CD14-positive monocyte (primary cell): ENCODE measurements at regions not wholly inside any gene's neighbourhood (a gene's known extent, or its start where the extent isn't known, plus 50 kb on each side); places are given as distances from the start of the nearest gene placed in this dataset.

Experiments used
- DNase-seq, 3 donors: peaks; one replicate each; pipeline ENCODE4 v3.0.0-alpha.2; 2011 to 2022
- H2AFZ ChIP-seq: 2 replicates; pipeline ENCODE4 v1.6.0; 2012; ENCODE audit warnings: mild to moderate bottlenecking, low read depth, low read length, inconsistent platforms; ENCODE audit not compliant: insufficient read depth, poor library complexity, severe bottlenecking
- H3K27ac ChIP-seq, 2 donors: 1 replicate in 1 of 2; 2 replicates in 1 of 2; pipeline ENCODE4 v1.5.1; 2012 to 2013; ENCODE audit warnings: low read length in 2 of 2, control low read depth in 1 of 2, inconsistent platforms in 1 of 2, low read depth in 1 of 2, mild to moderate bottlenecking in 1 of 2
- H3K27me3 ChIP-seq, 2 donors: one replicate each; pipeline versions ENCODE4 v1.6.0 to v1.6.1; 2011 to 2013; ENCODE audit warnings: low read length in 2 of 2; ENCODE audit not compliant: control insufficient read depth in 2 of 2, insufficient read depth in 2 of 2
- H3K36me3 ChIP-seq, 2 donors: replicated peaks in 1 of 2; 1 replicate in 1 of 2; 2 replicates in 1 of 2; pipeline versions ENCODE4 v1.5.1 to v1.6.1; 2012 to 2013; ENCODE audit warnings: low read length in 2 of 2, control low read depth in 1 of 2, inconsistent platforms in 1 of 2, mild to moderate bottlenecking in 1 of 2; ENCODE audit not compliant: insufficient read depth in 2 of 2, control insufficient read depth in 1 of 2
- H3K4me1 ChIP-seq, 2 donors: 1 replicate in 1 of 2; 2 replicates in 1 of 2; pipeline versions ENCODE4 v1.5.1 to v1.6.1; 2012 to 2013; ENCODE audit warnings: low read length in 2 of 2, control low read depth in 1 of 2, inconsistent platforms in 1 of 2, mild to moderate bottlenecking in 1 of 2, moderate library complexity in 1 of 2; ENCODE audit not compliant: insufficient read depth in 2 of 2, control insufficient read depth in 1 of 2
- H3K4me2 ChIP-seq: replicated peaks from 2 replicates; pipeline ENCODE3; 2012; ENCODE audit warnings: low read length, moderate library complexity, mild to moderate bottlenecking; ENCODE audit not compliant: poor library complexity, severe bottlenecking; ENCODE audit errors: extremely low read depth
- H3K4me3 ChIP-seq, 3 experiments: fragments of 200-600 bp in 1 of 3; sonication (generic) in 1 of 3; replicated peaks in 1 of 3; 1 replicate in 2 of 3; 2 replicates in 1 of 3; pipeline ENCODE4 v1.5.1; 2011 to 2013; ENCODE audit warnings: low read length in 3 of 3, mild to moderate bottlenecking in 3 of 3, control low read depth in 2 of 3, low read depth in 2 of 3, inconsistent platforms in 1 of 3, moderate library complexity in 1 of 3
- H3K79me2 ChIP-seq: 2 replicates; pipeline ENCODE4 v1.6.0; 2012; ENCODE audit warnings: mild to moderate bottlenecking, control low read depth, inconsistent platforms, low read length, moderate library complexity; ENCODE audit not compliant: insufficient read depth
- H3K9ac ChIP-seq: 2 replicates; pipeline ENCODE4 v1.6.0; 2017; ENCODE audit warnings: low read length, mild to moderate bottlenecking; ENCODE audit not compliant: insufficient read depth, poor library complexity, severe bottlenecking
- H3K9me3 ChIP-seq, 2 donors: replicated peaks in 1 of 2; 1 replicate in 1 of 2; 2 replicates in 1 of 2; pipeline versions ENCODE4 v1.5.1 to v1.6.1; 2012 to 2013; ENCODE audit warnings: low read length in 2 of 2, control low read depth in 1 of 2; ENCODE audit not compliant: control insufficient read depth in 1 of 2, insufficient read depth in 1 of 2
- H4K20me1 ChIP-seq: 2 replicates; pipeline ENCODE4 v1.6.0; 2012; ENCODE audit warnings: mild to moderate bottlenecking, low read length, control low read depth, moderate library complexity; ENCODE audit not compliant: insufficient read depth
- H3K27ac Mint-ChIP-seq, 7 donors: one replicate each; pipeline ENCODE4 v1.8.0; 2020; ENCODE audit warnings: mild to moderate bottlenecking in 7 of 7, mixed read lengths in 7 of 7, moderate library complexity in 6 of 7, inconsistent platforms in 2 of 7
- H3K27me3 Mint-ChIP-seq, 3 donors: one replicate each; pipeline ENCODE4 v1.8.0; 2021 to 2022; ENCODE audit warnings: low read depth in 3 of 3, mild to moderate bottlenecking in 3 of 3, mixed read lengths in 3 of 3, moderate library complexity in 3 of 3, inconsistent platforms in 1 of 3
- H3K36me3 Mint-ChIP-seq, 2 donors: one replicate each; pipeline ENCODE4 v1.8.0; 2020; ENCODE audit warnings: mixed read lengths in 2 of 2, inconsistent platforms in 1 of 2, mild to moderate bottlenecking in 1 of 2
- H3K4me1 Mint-ChIP-seq: one replicate; pipeline ENCODE4 v1.8.0; 2020; ENCODE audit warnings: mild to moderate bottlenecking, mixed read lengths
- H3K4me3 Mint-ChIP-seq, 2 donors: one replicate each; pipeline ENCODE4 v1.8.0; 2020; ENCODE audit warnings: mild to moderate bottlenecking in 2 of 2, mixed read lengths in 2 of 2, moderate library complexity in 1 of 2
- H3K9me3 Mint-ChIP-seq, 7 donors: one replicate each; pipeline ENCODE4 v1.8.0; 2020 to 2022; ENCODE audit warnings: mixed read lengths in 7 of 7, mild to moderate bottlenecking in 6 of 7, moderate library complexity in 6 of 7, inconsistent platforms in 2 of 7
- WGBS: methylation state at CpG from one replicate; pipeline ENCODE4 v1.1.5; 2013; ENCODE audit warnings: missing lambda C conversion rate; ENCODE audit not compliant: insufficient coverage; 5-methylcytosine and 5-hydroxymethylcytosine counted together
- intact Hi-C, 2 donors: fragments of 100-400 bp; cut with micrococcal nuclease; formaldehyde crosslinking; loops; one replicate each; pipeline versions ENCODE4 v1.15.0 to v1.15.1; 2023
- TF ChIP-seq, protein P1 (sequence below): fragments of 200-600 bp; IDR thresholded peaks from one replicate; pipeline ENCODE4 v1.8.0; 2022; ENCODE audit warnings: antibody characterized with exemption, mild to moderate bottlenecking

DNA sequence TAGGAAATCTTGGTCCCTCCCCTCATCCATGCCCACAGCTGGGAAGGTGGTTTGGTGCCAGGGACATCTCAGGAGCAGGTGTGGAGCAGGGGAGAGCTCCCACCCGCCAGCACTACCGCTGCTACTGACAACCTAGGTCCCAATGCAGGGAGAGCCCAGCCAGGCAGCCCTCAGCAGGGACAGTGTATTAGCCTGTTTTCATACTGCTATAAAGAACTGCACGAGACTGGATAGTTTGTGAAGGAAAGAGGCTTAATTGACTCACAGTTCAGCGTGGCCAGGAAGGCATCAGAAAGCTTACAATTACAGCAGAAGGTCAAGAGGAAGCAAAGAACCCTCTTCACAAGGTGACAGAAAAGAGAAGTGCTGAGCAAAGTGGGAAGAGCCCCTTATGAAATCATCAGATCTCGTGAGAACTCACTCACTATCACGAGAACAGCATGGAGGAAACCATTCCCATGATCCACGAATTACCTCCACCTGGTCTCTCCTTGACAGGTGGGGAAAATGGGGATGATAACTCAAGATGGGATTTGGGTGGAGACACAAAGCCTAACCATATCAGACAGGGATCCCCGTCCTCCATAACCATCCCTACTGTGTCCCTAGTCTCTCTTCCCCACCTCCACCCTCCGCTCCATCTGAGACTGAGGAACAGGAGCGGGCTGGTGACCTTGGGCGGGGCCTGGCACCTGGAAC is 218.6 kb downstream of the TBC1D2B start:
- Histone ChIP-seq H3K36me3 (no peaks in the 10 kb centered on the region), H2AFZ (no peak overlapping the region), H4K20me1 (no peaks in the 10 kb centered on the region), H3K4me3 (no peak overlapping the region), H3K27ac (no peak overlapping the region), H3K79me2 (no peaks in the 10 kb centered on the region), H3K27me3 (no peaks in the 10 kb centered on the region), H3K4me1 (peaks cover 0 to 6% of the 10 kb centered on the region in 2 donors), H3K9ac (no peak overlapping the region), H3K9me3 (no peaks in the 10 kb centered on the region), H3K4me2 (no peak overlapping the region)
- Mint-ChIP-seq H3K36me3 (no peaks in the 10 kb centered on the region), H3K9me3 (peaks cover 0 to 2% (median 0%) of the 10 kb centered on the region in 7 donors), H3K27ac (peak overlapping the region in 4 of 7 donors; percentile 3 to 79 (median 37)), H3K4me1 (peaks cover 7% of the 10 kb centered on the region), H3K4me3 (peak overlapping the region in 1 of 2 donors; percentile 42), H3K27me3 (peaks cover 4 to 6% (median 5%) of the 10 kb centered on the region in 3 donors)
- intact Hi-C loops: no loop called here
- 100% methylated on average over 2 of the region's 11 CpGs for WGBS
- TF ChIP-seq, protein P1, sequence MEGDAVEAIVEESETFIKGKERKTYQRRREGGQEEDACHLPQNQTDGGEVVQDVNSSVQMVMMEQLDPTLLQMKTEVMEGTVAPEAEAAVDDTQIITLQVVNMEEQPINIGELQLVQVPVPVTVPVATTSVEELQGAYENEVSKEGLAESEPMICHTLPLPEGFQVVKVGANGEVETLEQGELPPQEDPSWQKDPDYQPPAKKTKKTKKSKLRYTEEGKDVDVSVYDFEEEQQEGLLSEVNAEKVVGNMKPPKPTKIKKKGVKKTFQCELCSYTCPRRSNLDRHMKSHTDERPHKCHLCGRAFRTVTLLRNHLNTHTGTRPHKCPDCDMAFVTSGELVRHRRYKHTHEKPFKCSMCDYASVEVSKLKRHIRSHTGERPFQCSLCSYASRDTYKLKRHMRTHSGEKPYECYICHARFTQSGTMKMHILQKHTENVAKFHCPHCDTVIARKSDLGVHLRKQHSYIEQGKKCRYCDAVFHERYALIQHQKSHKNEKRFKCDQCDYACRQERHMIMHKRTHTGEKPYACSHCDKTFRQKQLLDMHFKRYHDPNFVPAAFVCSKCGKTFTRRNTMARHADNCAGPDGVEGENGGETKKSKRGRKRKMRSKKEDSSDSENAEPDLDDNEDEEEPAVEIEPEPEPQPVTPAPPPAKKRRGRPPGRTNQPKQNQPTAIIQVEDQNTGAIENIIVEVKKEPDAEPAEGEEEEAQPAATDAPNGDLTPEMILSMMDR: no peak
- DNase-seq: peak in 2 of 3 donors; percentile 1 to 55

DNA sequence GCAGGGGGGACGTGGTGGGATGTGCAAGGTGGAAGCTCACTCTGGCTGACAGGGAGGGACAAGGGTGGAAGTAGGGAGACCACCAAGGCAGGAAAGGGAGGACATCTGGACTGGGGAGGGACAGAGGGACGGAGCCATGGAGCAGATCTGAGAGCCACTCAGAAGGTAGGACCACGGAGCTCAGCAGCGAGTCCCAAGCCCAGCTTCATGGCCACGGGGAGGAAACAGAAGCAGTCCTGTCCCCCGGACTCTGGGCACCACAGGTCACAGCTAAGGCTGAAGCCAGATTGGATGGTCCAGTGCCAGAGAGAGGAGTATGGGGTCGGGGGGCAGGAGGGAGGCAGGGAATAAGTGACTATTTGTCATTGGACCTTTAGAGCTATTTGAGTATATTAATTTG is 220.1 kb downstream of the TBC1D2B start:
- no peak overlapping the region for H3K4me3 ChIP-seq
- H3K27ac ChIP-seq: no peak overlapping the region
- intact Hi-C loops: no loop called here
- no peaks in the 10 kb centered on the region for H3K79me2 ChIP-seq
- TF ChIP-seq, protein P1: no peak
- DNase-seq: no peak
- no peaks in the 10 kb centered on the region for H3K36me3 ChIP-seq
- peaks cover 5 to 11% (median 10%) of the 10 kb centered on the region in 3 donors for H3K27me3 Mint-ChIP-seq
- no peak overlapping the region for H3K27ac Mint-ChIP-seq
- peaks cover 0 to 2% (median 0%) of the 10 kb centered on the region in 7 donors for H3K9me3 Mint-ChIP-seq
- no peak overlapping the region for H3K9ac ChIP-seq
- no peaks in the 10 kb centered on the region for H3K9me3 ChIP-seq
- H3K4me1 Mint-ChIP-seq: peaks cover 7% of the 10 kb centered on the region
- no peak overlapping the region for H3K4me3 Mint-ChIP-seq
- H3K4me2 ChIP-seq: no peak overlapping the region
- peaks cover 0 to under 1% of the 10 kb centered on the region in 2 donors for H3K27me3 ChIP-seq
- H3K4me1 ChIP-seq: peaks cover 0 to 6% of the 10 kb centered on the region in 2 donors
- H2AFZ ChIP-seq: no peak overlapping the region
- H4K20me1 ChIP-seq: no peaks in the 10 kb centered on the region
- 85% methylated on average over 7 of the region's 7 CpGs for WGBS
- no peaks in the 10 kb centered on the region for H3K36me3 Mint-ChIP-seq
